Heart left ventricle (tissue), 16 donors: ENCODE measurements at regions not wholly inside any gene's neighbourhood (a gene's known extent, or its start where the extent isn't known, plus 50 kb on each side); places are given as distances from the start of the nearest gene placed in this dataset.
A peak's percentile ranks its signal among the peaks of the same experiment; 100 is the strongest.

Experiments used
- ATAC-seq, 4 donors: fragments of 200-7000 bp; cut with Tn5 transposase; one replicate each; pipeline ENCODE4 v1.9.1; 2020 to 2022; ENCODE audit warnings: moderate library complexity in 4 of 4, mild to moderate bottlenecking in 3 of 4, moderate number of reproducible peaks in 1 of 4
- DNase-seq, 5 donors: peaks; one replicate each; pipeline ENCODE4 v3.0.0-alpha.2; 2020
- H3K27ac ChIP-seq, 12 donors: fragments of 200-600 bp; sonication (generic) in 4 of 12; one replicate each; pipeline versions ENCODE4 v1.5.0 to v1.8.0; 2016 to 2022; ENCODE audit warnings: mild to moderate bottlenecking in 2 of 12
- H3K27me3 ChIP-seq, 9 donors: fragments of 200-600 bp; sonication (generic) in 2 of 9; one replicate each; pipeline versions ENCODE4 v1.5.1 to v1.8.0; 2016 to 2022; ENCODE audit warnings: mild to moderate bottlenecking in 3 of 9
- H3K36me3 ChIP-seq, 9 donors: fragments of 200-600 bp; sonication (generic) in 2 of 9; one replicate each; pipeline versions ENCODE4 v1.5.0 to v1.8.0; 2018 to 2022; ENCODE audit warnings: mild to moderate bottlenecking in 2 of 9
- H3K4me1 ChIP-seq, 12 donors: fragments of 200-600 bp; sonication (generic) in 4 of 12; one replicate each; pipeline versions ENCODE4 v1.5.0 to v1.8.0; 2016 to 2022; ENCODE audit warnings: mild to moderate bottlenecking in 3 of 12
- H3K4me3 ChIP-seq, 12 donors: fragments of 200-600 bp; sonication (generic) in 4 of 12; one replicate each; pipeline versions ENCODE4 v1.5.0 to v1.8.0; 2017 to 2022; ENCODE audit warnings: mild to moderate bottlenecking in 9 of 12, moderate library complexity in 4 of 12
- H3K9me3 ChIP-seq, 12 donors: fragments of 200-600 bp; sonication (generic) in 4 of 12; one replicate each; pipeline versions ENCODE4 v1.5.0 to v1.8.0; 2016 to 2022; ENCODE audit warnings: mild to moderate bottlenecking in 1 of 12
- CTCF ChIP-seq, 12 donors: fragments of 200-600 bp; sonication (generic) in 4 of 12; IDR thresholded peaks; one replicate each; pipeline versions ENCODE4 v1.5.0 to v1.8.0; 2018 to 2022; ENCODE audit warnings: antibody characterized with exemption in 12 of 12, mild to moderate bottlenecking in 5 of 12
- POLR2A ChIP-seq, 2 donors: fragments of 450-650 bp; IDR thresholded peaks; one replicate each; pipeline ENCODE4 v1.6.1; 2017; ENCODE audit warnings: antibody characterized with exemption in 2 of 2, mild to moderate bottlenecking in 2 of 2, moderate library complexity in 2 of 2
- WGBS, 4 donors: extraction: QIAGEN DNeasy Blood & Tissue Kit in 2 of 4; methylation state at CpG; one replicate each; pipeline versions ENCODE4 v1.1.5 to v1.1.7; 2013 to 2018; 5-methylcytosine and 5-hydroxymethylcytosine counted together
- intact Hi-C, 10 donors: fragments of 100-400 bp; cut with DNase I; formaldehyde crosslinking; loops; one replicate each; pipeline versions ENCODE4 v1.11.1 to v1.14.2; 2022
- donor health status: ischemic (EF 13 %, LVEDD 7.1; RV severe dilation, severe dysfunction).
- donor health status: healthy with polysubstance abuse.
- donor health status: DM: no; HTN: yes; CAD: no.
- donor health status: DM: no; HTN: no; CAD: no.
- donor health status: ischemic (EF 25% LVEDD 6.9; RV normal size, moderate dysfunction).
- donor health status: ischemic (EF 25% LVEDD 5.7; RV mildly dilated, moderate dysfunction).
- donor health status: healthy.
- donor health status: DM: yes; HTN: yes; CAD: no.
- donor health status: ischemic (EF 35%, LVEDD 5.7; RV mildly dilated, moderate dysfunction).
- donor health status: nonischemic (EF 11% LVEDD 7.7; RV severe dilation, severe dysfunction).
- donor health status: DM: yes; HTN: yes; CAD: no.
- donor health status: PGD.
- donor health status: ischemic (EF 29% LVEDD 5.4; RV normal size, mild dysfunction).
- donor health status: nonischemic (EF 23%, LVEDD 6.1; RV moderate dilation, normal function).

DNA sequence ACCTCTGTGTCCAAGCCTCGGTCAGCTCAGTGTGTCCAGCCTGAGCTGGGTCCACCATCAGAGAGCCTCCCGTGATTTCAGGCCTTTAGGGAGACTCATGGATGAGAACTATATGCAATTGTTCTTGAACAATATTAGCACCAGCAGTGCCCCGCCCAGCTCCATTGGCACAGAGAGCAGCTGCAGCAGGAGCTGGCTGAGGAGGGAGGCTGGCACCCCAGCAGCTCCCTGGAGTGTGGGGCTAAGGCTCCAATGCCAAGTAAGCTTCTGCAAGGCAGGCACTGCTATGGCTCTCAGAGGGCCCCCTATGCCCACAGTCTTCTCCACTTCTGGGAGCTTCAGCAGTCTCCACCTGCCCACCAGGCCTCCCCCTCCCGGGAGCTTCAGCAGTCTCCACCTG lies 593.3 kb downstream of the MATN1 start:
- Histone ChIP-seq H3K9me3 (no peaks in the 10 kb centered on the region), H3K4me3 (no peak overlapping the region), H3K4me1 (peaks cover 0 to 10% (median 0%) of the 10 kb centered on the region in 12 donors), H3K27ac (no peak overlapping the region), H3K27me3 (peaks cover 0 to 4% (median 0%) of the 10 kb centered on the region in 9 donors), H3K36me3 (no peaks in the 10 kb centered on the region)
- DNase-seq (no peak), ATAC-seq (no peak)
- TF ChIP-seq CTCF (IDR thresholded peaks at IDR 0.05) (no peak), POLR2A (IDR thresholded peaks at IDR 0.05) (no peak)
- WGBS, 4 donors: 83 to 89% (median 88%) methylated on average over 3 to 4 of the region's 4 CpGs
- intact Hi-C loops: no loop called here

DNA sequence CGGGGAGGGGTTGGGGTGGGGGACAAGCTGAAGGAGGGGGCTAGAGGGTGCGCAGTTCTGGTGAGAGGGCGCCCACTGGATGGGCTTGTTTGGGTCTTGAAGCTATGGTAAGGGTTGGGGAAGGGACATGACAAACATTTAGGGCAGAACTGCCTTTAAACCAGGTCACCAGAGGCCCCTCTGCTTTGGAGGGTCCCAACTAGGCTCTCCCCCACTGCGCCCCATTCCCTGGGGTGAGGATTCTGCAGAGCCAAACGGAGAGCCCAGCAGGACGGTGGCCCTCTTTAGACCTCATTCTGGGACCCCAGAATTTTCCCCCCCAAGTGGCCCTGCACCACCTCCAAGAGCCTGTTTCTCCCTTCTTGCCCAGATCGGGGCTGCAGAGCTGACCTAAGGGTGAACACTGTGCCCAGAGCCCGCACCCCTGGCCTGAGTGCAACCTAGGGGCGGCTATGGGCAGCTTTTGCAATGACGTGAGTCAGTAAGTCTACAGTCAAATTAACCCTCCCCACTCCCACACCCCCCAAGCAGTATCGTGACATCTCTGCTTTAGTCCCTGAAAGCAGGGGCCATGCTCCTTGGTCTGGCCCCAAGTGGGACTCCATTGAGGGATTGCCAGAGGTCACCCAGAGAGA lies 593.8 kb downstream of the MATN1 start:
- Histone ChIP-seq H3K36me3 (no peaks in the 10 kb centered on the region), H3K27me3 (peaks cover 0 to 4% (median 0%) of the 10 kb centered on the region in 9 donors), H3K27ac (no peak overlapping the region), H3K4me3 (no peak overlapping the region), H3K9me3 (no peaks in the 10 kb centered on the region), H3K4me1 (peaks cover 0 to 10% (median 0%) of the 10 kb centered on the region in 12 donors)
- TF ChIP-seq POLR2A (IDR thresholded peaks at IDR 0.05) (no peak), CTCF (IDR thresholded peaks at IDR 0.05) (no peak)
- intact Hi-C loops: no loop called here
- no peak for DNase-seq
- no peak for ATAC-seq
- 53 to 66% (median 58%) methylated on average over 8 to 11 of the region's 11 CpGs for WGBS, 4 donors

- Histone ChIP-seq H3K36me3 (no peaks in the 10 kb centered on the region), H3K9me3 (no peaks in the 10 kb centered on the region), H3K4me1 (peaks cover 0 to 14% (median 3%) of the 10 kb centered on the region in 12 donors), H3K4me3 (no peak overlapping the region), H3K27ac (no peak overlapping the region), H3K27me3 (peaks cover 0 to 4% (median 0%) of the 10 kb centered on the region in 9 donors)
- DNase-seq (peak in 1 of 5 donors; percentile 47), ATAC-seq (peak; percentile 53 to 85 (median 78))
- intact Hi-C loops: no loop called here
- WGBS, 4 donors: 24 to 35% (median 27%) methylated on average over 7 of the region's 7 CpGs
- TF ChIP-seq CTCF (IDR thresholded peaks at IDR 0.05): no peak
- TF ChIP-seq POLR2A (IDR thresholded peaks at IDR 0.05): no peak
Observed at GRCh38 chr1:30129001-30129408, 594.4 kb downstream of the MATN1 start.

DNA sequence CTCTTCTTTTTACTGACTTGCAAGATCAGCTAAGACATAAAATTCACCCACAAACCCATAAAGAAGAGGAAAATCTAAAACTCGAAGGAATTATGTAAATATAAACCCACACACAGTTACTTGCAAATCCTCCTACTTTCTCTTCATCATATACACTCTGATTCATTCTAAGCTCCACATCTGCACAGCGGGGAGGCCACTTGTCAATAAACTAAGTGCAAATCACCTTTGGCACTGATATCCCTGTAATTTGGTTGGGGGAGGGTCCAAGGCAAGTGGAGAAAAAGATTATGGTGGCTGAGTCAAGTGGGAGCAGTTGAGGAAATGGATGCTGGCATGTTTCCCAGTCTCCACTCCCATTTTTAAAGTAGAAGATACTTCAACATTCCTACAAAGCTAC lies 596.5 kb downstream of the MATN1 start:
- H3K36me3 ChIP-seq: no peaks in the 10 kb centered on the region
- H3K9me3 ChIP-seq: no peaks in the 10 kb centered on the region
- H3K4me3 ChIP-seq: no peak overlapping the region
- H3K27me3 ChIP-seq: no peaks in the 10 kb centered on the region
- WGBS, 4 donors: 81 to 89% (median 86%) methylated on average over 2 of the region's 2 CpGs
- intact Hi-C loops: no loop called here
- no peak for ATAC-seq
- H3K4me1 ChIP-seq: peaks cover 0 to 19% (median 6%) of the 10 kb centered on the region in 12 donors
- no peak overlapping the region for H3K27ac ChIP-seq
- no peak for DNase-seq
- TF ChIP-seq CTCF (IDR thresholded peaks at IDR 0.05): no peak
- no peak for TF ChIP-seq POLR2A (IDR thresholded peaks at IDR 0.05)
